GM12878 (cell line): ENCODE measurements at regions not wholly inside any gene's neighbourhood (a gene's known extent, or its start where the extent isn't known, plus 50 kb on each side); places are given as distances from the start of the nearest gene placed in this dataset.

ENCODE experiments used
- ATAC-seq: fragments of 200-7000 bp; cut with Tn5 transposase; 3 replicates; pipeline ENCODE4 v1.9.1; 2020; ENCODE audit warnings: mild to moderate bottlenecking, moderate library complexity
- BruUV-seq: library from RNA; stranded (reverse); fragments of 400-500 nt; replicated peaks from 2 replicates; lab custom pipeline; 2021; lab: Mats Ljungman, UMichigan
- CTCF ChIA-PET: fragments of 300-600 bp; sonication (Branson Sonifier 250); formaldehyde crosslinking; extraction: SDS; loops from one replicate; lab custom pipeline; 2021; ENCODE audit warnings: inconsistent platforms; lab: Yijun Ruan, JAX
- POLR2A ChIA-PET: fragments of 350-600 bp; formaldehyde crosslinking; extraction: SDS; loops from one replicate; lab custom pipeline; 2021; ENCODE audit warnings: inconsistent platforms; lab: Charles Lee
- RAD21 ChIA-PET: fragments of 300-600 bp; sonication (Branson Sonifier 250); formaldehyde crosslinking; loops from one replicate; lab custom pipeline; 2023; ENCODE audit warnings: antibody characterized with exemption; ENCODE audit not compliant: unreplicated experiment; lab: Charles Lee
- SMC1A ChIA-PET: fragments of 300-600 bp; sonication (Branson Sonifier 250); formaldehyde crosslinking; loops from one replicate; lab custom pipeline; 2023; ENCODE audit not compliant: unreplicated experiment, uncharacterized antibody; lab: Charles Lee
- DNase-seq: peaks from one replicate; pipeline ENCODE4 v3.0.0-alpha.2; 2011; ENCODE audit warnings: low read depth, low spot score
- FAIRE-seq: peaks from 3 replicates; lab custom pipeline; 2011; peaks lifted over from hg19 to GRCh38; lab: Jason Lieb, UNC
- H2AFZ ChIP-seq: 2 replicates; pipeline ENCODE4 v1.6.0; 2011; ENCODE audit warnings: low read depth, low read length, control low read depth; ENCODE audit not compliant: control insufficient read depth
- H3K27ac ChIP-seq: 2 replicates; pipeline ENCODE4 v1.5.1; 2011; ENCODE audit warnings: control low read depth; ENCODE audit not compliant: control insufficient read depth, insufficient read depth
- H3K27me3 ChIP-seq, 2 experiments: replicated peaks in 1 of 2; 2 replicates each; pipeline versions ENCODE4 v1.6.0 to v1.6.1; 2011; ENCODE audit warnings: low read length in 1 of 2; ENCODE audit not compliant: control insufficient read depth in 2 of 2, insufficient read depth in 2 of 2
- H3K36me3 ChIP-seq, 2 experiments: 2 replicates each; pipeline ENCODE4 v1.5.1; 2011; ENCODE audit warnings: low read length in 1 of 2; ENCODE audit not compliant: control insufficient read depth in 2 of 2, insufficient read depth in 2 of 2
- H3K4me1 ChIP-seq: 2 replicates; pipeline ENCODE4 v1.6.1; 2011; ENCODE audit warnings: mild to moderate bottlenecking, low read length, moderate library complexity, mixed read lengths; ENCODE audit not compliant: control insufficient read depth, insufficient read depth
- H3K4me2 ChIP-seq: 2 replicates; pipeline ENCODE4 v1.6.0; 2011; ENCODE audit warnings: control low read depth; ENCODE audit not compliant: control insufficient read depth, insufficient read depth
- H3K4me3 ChIP-seq: fragments of 200-600 bp; sonication (generic); 2 replicates; pipeline ENCODE4 v1.5.1; 2016
- H3K79me2 ChIP-seq: 2 replicates; pipeline ENCODE4 v1.6.0; 2011; ENCODE audit warnings: low read length; ENCODE audit not compliant: control insufficient read depth, insufficient read depth
- H3K9ac ChIP-seq: 2 replicates; pipeline ENCODE4 v1.8.0; 2011; ENCODE audit warnings: low read length, control low read depth, mixed read lengths; ENCODE audit not compliant: control insufficient read depth, insufficient read depth
- H3K9me3 ChIP-seq: replicated peaks from 3 replicates; pipeline ENCODE4 v1.5.1; 2011; ENCODE audit warnings: mild to moderate bottlenecking, low read length; ENCODE audit not compliant: control insufficient read depth, insufficient read depth
- H4K20me1 ChIP-seq: 2 replicates; pipeline ENCODE4 v1.6.0; 2011; ENCODE audit not compliant: control insufficient read depth, insufficient read depth
- BRCA1 ChIP-seq: IDR thresholded peaks from 2 replicates; pipeline ENCODE4 v1.6.1; 2011; ENCODE audit warnings: low read depth, low read length, improper control_type of control experiment
- ESRRA ChIP-seq: IDR thresholded peaks from 2 replicates; pipeline ENCODE4 v1.6.1; 2012; ENCODE audit warnings: mild to moderate bottlenecking, low read length, improper control_type of control experiment
- FOXK2 ChIP-seq: fragments of 450-650 bp; IDR thresholded peaks from 2 replicates; pipeline ENCODE4 v1.6.1; 2017; ENCODE audit warnings: mild to moderate bottlenecking, moderate library complexity
- JUNB ChIP-seq: IDR thresholded peaks from 2 replicates; pipeline ENCODE4 v1.6.1; 2016; ENCODE audit warnings: antibody characterized with exemption, mild to moderate bottlenecking
- KDM1A ChIP-seq: fragments of 200-600 bp; sonication (generic); IDR thresholded peaks from 2 replicates; pipeline ENCODE4 v1.6.1; 2016; ENCODE audit warnings: borderline replicate concordance
- MTA3 ChIP-seq: IDR thresholded peaks from 2 replicates; pipeline ENCODE4 v1.6.1; 2012; ENCODE audit warnings: low read length, inconsistent platforms, borderline replicate concordance
- NFIC ChIP-seq: IDR thresholded peaks from 2 replicates; pipeline ENCODE4 v1.6.1; 2012; ENCODE audit warnings: low read depth, mild to moderate bottlenecking, inconsistent platforms, low read length, moderate library complexity
- NFXL1 ChIP-seq: fragments of 450-650 bp; IDR thresholded peaks from 2 replicates; pipeline ENCODE4 v1.6.1; 2017; ENCODE audit warnings: antibody characterized with exemption, mild to moderate bottlenecking, borderline replicate concordance
- RCOR1 ChIP-seq: conservative IDR thresholded peaks from 2 replicates; pipeline ENCODE4 v1.6.1; 2012; ENCODE audit warnings: low read depth, low read length, improper control_type of control experiment
- REST ChIP-seq: IDR thresholded peaks from 2 replicates; pipeline ENCODE4 v1.6.1; 2012; ENCODE audit warnings: mild to moderate bottlenecking, low read depth, low read length
- SPI1 ChIP-seq: IDR thresholded peaks from 2 replicates; pipeline ENCODE4 v1.6.1; 2011; ENCODE audit warnings: low read depth, mild to moderate bottlenecking, low read length, moderate library complexity, borderline replicate concordance; ENCODE audit not compliant: insufficient read depth
- SUZ12 ChIP-seq: fragments of 200-600 bp; sonication (generic); IDR thresholded peaks from one replicate; pipeline ENCODE4 v1.6.1; 2018; ENCODE audit warnings: antibody characterized with exemption, mild to moderate bottlenecking; ENCODE audit not compliant: unreplicated experiment
- TBL1XR1 ChIP-seq: IDR thresholded peaks from 2 replicates; pipeline ENCODE4 v1.6.1; 2012; ENCODE audit warnings: low read depth, low read length, improper control_type of control experiment
- ZBED1 ChIP-seq: IDR thresholded peaks from 2 replicates; pipeline ENCODE4 v1.6.1; 2016; ENCODE audit warnings: borderline replicate concordance
- ZNF24 ChIP-seq: fragments of 450-650 bp; IDR thresholded peaks from 2 replicates; pipeline ENCODE4 v1.6.1; 2017; ENCODE audit warnings: antibody characterized with exemption, mild to moderate bottlenecking
- WGBS: methylation state at CpG from one replicate; pipeline ENCODE4 v1.1.6; 2016; ENCODE audit warnings: low lambda C conversion rate; ENCODE audit not compliant: insufficient replicate concordance, insufficient coverage; ENCODE audit errors: missing lambda C conversion rate; 5-methylcytosine and 5-hydroxymethylcytosine counted together
- in situ Hi-C: fragments of 300-500 bp; cut with MboI; formaldehyde crosslinking; loops from 9 replicates; pipeline ENCODE4 v1.14.3; 2018; ENCODE audit warnings: mixed read lengths
- intact Hi-C: fragments of 100-400 bp; cut with micrococcal nuclease; formaldehyde crosslinking; loops from one replicate; pipeline ENCODE4 v1.14.2; 2022; ENCODE audit not compliant: unreplicated experiment
- TF ChIP-seq, protein P1 (sequence below): fragments of 450-650 bp; IDR thresholded peaks from 2 replicates; pipeline ENCODE4 v1.6.1; 2014; ENCODE audit warnings: mild to moderate bottlenecking

DNA sequence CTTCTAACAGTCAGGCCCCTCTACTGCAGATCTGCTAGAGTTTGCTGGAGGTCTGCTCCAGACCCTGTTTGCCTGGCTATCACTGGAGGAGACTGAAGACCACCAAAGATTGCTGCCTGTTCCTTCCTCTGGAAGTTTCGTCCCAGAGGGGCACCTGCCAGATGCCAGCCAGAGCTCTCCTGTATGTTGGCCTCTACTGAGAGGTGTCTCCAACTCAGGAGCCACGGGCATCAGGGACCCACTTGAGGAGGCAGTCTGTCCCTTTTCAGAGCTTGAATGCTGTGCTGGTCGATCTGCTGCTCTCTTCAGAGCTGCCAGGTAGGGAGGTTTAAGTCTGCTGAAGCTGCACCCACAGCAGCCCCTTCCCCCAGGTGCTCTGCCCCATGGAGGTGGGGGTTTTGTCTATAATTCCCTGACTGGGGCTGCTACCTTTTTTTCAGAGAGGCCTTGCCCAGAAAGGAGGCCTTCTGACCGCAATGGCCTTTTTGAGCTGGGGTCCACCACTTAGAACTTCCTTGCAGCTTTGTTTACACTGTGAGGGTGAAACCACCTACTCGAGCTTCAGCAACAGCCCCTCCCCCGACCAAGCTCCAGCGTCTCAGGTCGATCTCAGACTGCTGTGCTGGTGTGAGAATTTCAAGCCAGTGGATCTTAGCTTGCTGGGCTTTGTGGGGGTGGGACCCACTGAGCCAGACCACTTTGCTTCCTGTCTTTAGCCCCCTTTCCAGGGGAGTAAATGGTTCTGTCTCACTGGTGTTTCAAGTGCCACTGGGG lies 566.0 kb downstream of the NR4A2 start:
- ChIA-PET POLR2A (no interaction called here), RAD21 (no interaction called here), SMC1A (no interaction called here), CTCF (no interaction called here)
- H2AFZ ChIP-seq: no peak overlapping the region
- no peaks in the 10 kb centered on the region for H3K36me3 ChIP-seq
- H3K27me3 ChIP-seq: no peaks in the 10 kb centered on the region
- no peaks in the 10 kb centered on the region for H4K20me1 ChIP-seq
- no peak overlapping the region for H3K4me2 ChIP-seq
- BruUV-seq: no TSS peak
- TF ChIP-seq SPI1 (no peak), JUNB (no peak), ESRRA (no peak), SUZ12 (no peak)
- H3K4me1 ChIP-seq: no peaks in the 10 kb centered on the region
- intact Hi-C loops: no loop called here
- H3K9me3 ChIP-seq: no peaks in the 10 kb centered on the region
- no peak overlapping the region for H3K27ac ChIP-seq
- in situ Hi-C loops: no loop called here
- H3K79me2 ChIP-seq: no peaks in the 10 kb centered on the region
- FAIRE-seq (no peak), ATAC-seq (no peak), DNase-seq (no peak)
- H3K9ac ChIP-seq: no peak overlapping the region
- no peak overlapping the region for H3K4me3 ChIP-seq
- 3% methylated on average over 8 of the region's 8 CpGs for WGBS

DNA sequence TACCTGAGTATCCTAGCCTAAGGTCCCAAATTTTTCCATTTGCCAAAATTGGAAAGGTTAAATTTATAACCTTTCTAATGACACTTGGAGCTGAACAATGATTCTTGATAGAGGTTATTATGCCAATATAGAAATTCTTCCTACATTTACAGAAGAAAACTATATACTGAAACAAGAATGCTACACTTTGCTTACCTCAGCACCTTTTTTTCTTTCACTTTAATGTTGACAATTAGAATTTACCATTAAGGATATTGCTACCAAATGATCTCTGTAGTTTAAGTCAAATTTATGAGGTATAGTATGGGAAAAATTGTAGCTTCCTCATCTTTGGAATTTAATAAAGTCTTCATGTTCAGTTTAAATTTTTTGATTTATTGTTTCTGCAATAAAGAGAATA lies 577.0 kb downstream of the NR4A2 start:
- no TSS peak for BruUV-seq
- TF ChIP-seq, protein P1, sequence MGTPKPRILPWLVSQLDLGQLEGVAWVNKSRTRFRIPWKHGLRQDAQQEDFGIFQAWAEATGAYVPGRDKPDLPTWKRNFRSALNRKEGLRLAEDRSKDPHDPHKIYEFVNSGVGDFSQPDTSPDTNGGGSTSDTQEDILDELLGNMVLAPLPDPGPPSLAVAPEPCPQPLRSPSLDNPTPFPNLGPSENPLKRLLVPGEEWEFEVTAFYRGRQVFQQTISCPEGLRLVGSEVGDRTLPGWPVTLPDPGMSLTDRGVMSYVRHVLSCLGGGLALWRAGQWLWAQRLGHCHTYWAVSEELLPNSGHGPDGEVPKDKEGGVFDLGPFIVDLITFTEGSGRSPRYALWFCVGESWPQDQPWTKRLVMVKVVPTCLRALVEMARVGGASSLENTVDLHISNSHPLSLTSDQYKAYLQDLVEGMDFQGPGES: no peak
- TF ChIP-seq BRCA1 (no peak), REST (no peak), KDM1A (no peak), NFXL1 (no peak), ZBED1 (no peak), FOXK2 (no peak), NFIC (no peak), RCOR1 (no peak), ZNF24 (no peak), MTA3 (no peak), TBL1XR1 (no peak)
- TF ChIP-seq, all 136 proteins: peak for 0

More for the DNA sequence above, 577.0 kb downstream of the NR4A2 start:
- FAIRE-seq (no peak), ATAC-seq (no peak), DNase-seq (no peak)
- SMC1A ChIA-PET: no interaction called here
- Histone ChIP-seq H3K4me3 (no peak overlapping the region), H3K4me1 (no peaks in the 10 kb centered on the region), H4K20me1 (no peaks in the 10 kb centered on the region), H2AFZ (no peak overlapping the region), H3K9ac (no peak overlapping the region), H3K9me3 (no peaks in the 10 kb centered on the region), H3K27me3 (no peaks in the 10 kb centered on the region), H3K36me3 (no peaks in the 10 kb centered on the region), H3K27ac (no peak overlapping the region), H3K79me2 (no peaks in the 10 kb centered on the region), H3K4me2 (no peak overlapping the region)
- in situ Hi-C loops: no loop called here
- POLR2A ChIA-PET: no interaction called here
- intact Hi-C loops: no loop called here
- CTCF ChIA-PET: no interaction called here
- RAD21 ChIA-PET: no interaction called here
